ENCODE measurements at regions not wholly inside any gene's neighbourhood (a gene's known extent, or its start where the extent isn't known, plus 50 kb on each side); places are given as distances from the start of the nearest gene placed in this dataset.

GRCh38 chr1:11418056-11418455 lies 60.9 kb upstream of the DISP3 start:
- DNase-seq = no peak
- no peaks in the 10 kb centered on the region for H3K36me3 ChIP-seq
- no peak overlapping the region for H3K27ac ChIP-seq
- no peaks in the 10 kb centered on the region for H3K9me3 ChIP-seq (replicated peaks)
- no peak overlapping the region for H3K4me3 ChIP-seq
- no peaks in the 10 kb centered on the region for H3K27me3 ChIP-seq
- peaks cover 10% of the 10 kb centered on the region for H3K4me1 ChIP-seq

- Histone ChIP-seq H3K27me3 (no peaks in the 10 kb centered on the region), H3K27ac (no peak overlapping the region), H3K4me3 (no peak overlapping the region), H3K4me1 (peaks cover 10% of the 10 kb centered on the region), H3K9me3 (replicated peaks) (no peaks in the 10 kb centered on the region), H3K36me3 (no peaks in the 10 kb centered on the region)
- no peak for DNase-seq
These were observed 57.5 kb upstream of the DISP3 start for GRCh38 chr1:11421443-11421842.

GRCh38 chr1:11422686-11423085 lies 56.3 kb upstream of the DISP3 start:
- no peaks in the 10 kb centered on the region for H3K27me3 ChIP-seq
- no peak overlapping the region for H3K4me3 ChIP-seq
- no peaks in the 10 kb centered on the region for H3K4me1 ChIP-seq
- no peak for DNase-seq
- H3K9me3 ChIP-seq (replicated peaks) = no peaks in the 10 kb centered on the region
- H3K36me3 ChIP-seq = no peaks in the 10 kb centered on the region
- no peak overlapping the region for H3K27ac ChIP-seq

GRCh38 chr1:11426617-11427016 lies 52.3 kb upstream of the DISP3 start:
- no peak for DNase-seq
- Histone ChIP-seq H3K4me3 (no peak overlapping the region), H3K36me3 (no peaks in the 10 kb centered on the region), H3K27me3 (no peaks in the 10 kb centered on the region), H3K9me3 (replicated peaks) (no peaks in the 10 kb centered on the region), H3K4me1 (no peaks in the 10 kb centered on the region), H3K27ac (no peak overlapping the region)

GRCh38 chr1:11428789-11429188 lies 50.2 kb upstream of the DISP3 start:
- no peak for DNase-seq
- no peaks in the 10 kb centered on the region for H3K9me3 ChIP-seq (replicated peaks)
- no peaks in the 10 kb centered on the region for H3K4me1 ChIP-seq
- H3K27me3 ChIP-seq = peaks cover 5% of the 10 kb centered on the region; the same call in 1 of the 2 replicates
- no peak overlapping the region for H3K27ac ChIP-seq
- no peak overlapping the region for H3K4me3 ChIP-seq
- H3K36me3 ChIP-seq = no peaks in the 10 kb centered on the region

All from SJCRH30 (cell line).